NCI-H748 (cell line): ENCODE measurements at regions not wholly inside any gene's neighbourhood (a gene's known extent, or its start where the extent isn't known, plus 50 kb on each side); places are given as distances from the start of the nearest gene placed in this dataset.
A peak's percentile ranks its signal among the peaks of the same experiment; 100 is the strongest.

Source experiments
- DNase-seq: peaks from one replicate; lab custom pipeline; 2025; ENCODE audit not compliant: unreplicated experiment; lab: John Stamatoyannopoulos, UW

GRCh38 chr4:177047070-177047850 is 254.5 kb upstream of the VEGFC start:
- peak; percentile 67 for DNase-seq

GRCh38 chr4:177047851-177048174 is 255.1 kb upstream of the VEGFC start:
- DNase-seq, result no peak

DNA sequence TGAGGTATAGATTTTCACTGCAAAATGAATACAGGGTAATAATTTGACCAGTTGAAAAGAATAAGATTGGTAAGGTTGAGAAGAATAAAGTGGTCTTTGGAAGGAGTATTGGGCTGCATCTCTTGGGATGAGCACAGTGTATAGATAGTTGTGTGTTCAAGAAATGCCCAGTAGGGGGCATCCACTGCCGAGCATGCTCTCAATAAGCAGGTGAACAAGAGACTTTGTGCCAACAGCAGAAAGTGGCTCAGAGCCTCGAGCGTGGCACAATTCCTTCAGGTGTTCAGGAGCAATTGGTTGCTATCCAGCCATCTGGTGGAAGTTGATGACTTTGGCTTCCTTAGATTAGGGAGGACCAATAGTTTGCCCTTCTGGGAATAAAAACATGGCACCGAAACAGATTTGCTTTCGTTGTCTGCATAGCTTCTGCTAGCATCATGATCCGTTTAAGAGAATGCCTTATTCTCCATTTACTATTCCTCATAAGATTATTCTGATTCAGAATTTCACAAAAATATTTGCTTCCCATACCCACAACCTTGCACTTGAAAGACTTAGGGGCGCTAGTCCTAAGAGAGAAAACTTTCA is 258.1 kb upstream of the NEIL3 start:
- peak; percentile 70 for DNase-seq

- no peak for DNase-seq
These were observed 257.3 kb upstream of the NEIL3 start for GRCh38 chr4:177052211-177052934.

DNA sequence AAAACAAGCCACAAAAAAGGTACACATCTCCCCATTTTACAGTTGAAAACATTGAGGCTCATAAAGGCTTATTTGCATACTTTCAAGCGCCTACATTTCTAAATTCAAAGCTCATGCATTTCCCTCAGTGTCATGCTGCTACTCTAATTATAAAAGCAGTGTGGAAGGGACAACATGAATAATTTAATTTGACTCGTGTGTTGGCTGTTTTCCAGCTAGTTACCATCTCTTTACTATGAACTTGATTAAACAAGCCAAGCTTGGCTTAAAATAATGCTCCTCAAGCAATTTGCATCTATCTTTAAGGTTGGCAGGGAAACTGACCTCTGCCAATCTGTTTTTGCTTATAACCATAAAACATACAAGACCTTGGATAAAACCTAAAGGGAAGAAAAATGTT is 252.5 kb upstream of the NEIL3 start:
- DNase-seq, result peak; percentile 22

DNA sequence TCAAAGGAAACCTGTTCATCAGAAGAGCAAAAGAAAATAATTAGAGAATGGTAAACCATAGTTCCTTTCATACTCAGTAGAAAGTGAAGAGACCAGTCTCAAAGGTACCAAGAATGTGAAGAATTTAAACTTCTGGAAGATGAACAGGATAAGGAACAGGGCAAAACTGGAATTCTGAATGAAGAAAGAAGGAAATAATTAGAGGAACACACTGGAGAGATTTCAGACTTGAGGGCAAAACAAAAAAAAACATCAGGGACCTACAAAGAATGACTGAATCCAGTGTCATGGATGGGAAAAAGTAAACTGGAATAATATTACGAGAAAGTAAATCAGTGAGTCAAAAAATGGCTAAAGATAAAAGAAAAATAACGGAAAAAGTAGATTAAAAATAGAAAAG is 245.6 kb upstream of the NEIL3 start:
- no peak for DNase-seq

DNA sequence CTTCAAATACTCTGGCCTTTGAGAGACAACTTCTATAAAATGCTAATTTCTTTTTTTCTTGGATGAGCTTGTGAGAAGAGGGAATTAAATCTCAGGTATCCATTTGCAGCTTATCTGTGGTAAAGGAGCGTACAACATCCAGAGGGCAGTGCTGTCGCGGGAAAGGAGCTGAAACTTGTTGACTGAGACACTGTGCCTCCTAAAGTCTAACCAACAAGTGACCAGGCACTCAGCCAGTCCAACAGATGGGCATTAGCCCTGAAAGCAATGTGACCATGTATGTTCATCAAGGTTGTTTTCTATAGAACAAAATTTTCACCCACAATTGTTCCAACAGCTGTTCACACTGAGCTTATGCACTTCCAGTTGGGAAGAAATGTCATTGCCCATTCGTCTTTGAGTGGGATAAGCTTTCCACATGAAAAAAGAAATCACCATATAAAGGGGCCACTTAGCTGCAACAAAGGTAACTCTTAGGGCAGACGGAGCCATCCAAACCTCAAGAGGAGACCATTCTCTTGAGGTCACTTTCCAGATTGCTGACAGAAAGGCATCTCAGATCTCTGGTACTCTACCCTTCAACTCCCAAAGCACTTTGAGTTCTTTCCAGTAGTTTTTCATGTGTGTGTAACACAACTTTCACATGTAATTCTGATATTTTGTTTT is 244.8 kb upstream of the NEIL3 start:
- peak; percentile 16 for DNase-seq

DNA sequence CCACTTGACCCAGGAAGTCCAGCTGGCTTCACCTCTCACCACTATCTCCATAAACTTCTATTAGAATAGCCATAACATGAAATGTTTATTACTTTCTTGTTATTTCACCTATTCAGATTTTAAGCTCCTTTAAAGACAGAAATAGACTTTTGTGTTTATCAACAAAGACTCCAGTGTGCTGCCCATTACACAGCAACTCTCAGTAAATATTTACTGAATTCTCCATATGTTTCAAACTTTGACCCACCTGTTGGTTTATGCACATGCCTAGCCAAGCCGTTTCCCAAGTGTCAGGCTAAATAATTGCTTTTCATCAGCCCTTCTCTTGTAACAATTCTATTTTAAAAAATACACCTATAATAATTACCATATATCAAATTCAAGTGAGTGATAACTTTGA is 242.9 kb upstream of the NEIL3 start:
- no peak for DNase-seq

DNA sequence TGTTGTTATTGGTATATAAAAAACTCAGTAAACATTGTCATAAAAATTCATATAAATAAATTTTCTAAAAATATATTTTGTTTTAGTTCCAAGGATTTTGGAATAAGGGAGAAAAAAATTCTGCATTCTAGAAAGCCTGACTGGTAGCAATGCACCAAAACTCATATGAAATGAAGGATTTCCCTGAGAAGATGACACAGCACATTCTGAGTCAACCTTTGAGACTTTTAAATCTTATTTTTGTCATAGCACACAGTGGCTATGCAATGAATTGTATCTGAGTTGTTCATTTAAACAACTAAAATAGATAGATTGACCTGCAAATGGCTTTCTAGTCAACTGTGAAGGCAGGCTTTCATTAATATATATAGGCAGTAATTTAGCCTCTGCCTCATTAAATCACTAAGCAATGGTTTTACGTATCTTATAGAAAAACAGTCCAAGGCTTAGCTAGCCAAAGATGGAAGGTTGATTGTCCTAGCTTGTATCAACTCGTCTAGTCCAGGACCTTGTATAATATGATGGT is 239.1 kb upstream of the NEIL3 start:
- no peak for DNase-seq

DNA sequence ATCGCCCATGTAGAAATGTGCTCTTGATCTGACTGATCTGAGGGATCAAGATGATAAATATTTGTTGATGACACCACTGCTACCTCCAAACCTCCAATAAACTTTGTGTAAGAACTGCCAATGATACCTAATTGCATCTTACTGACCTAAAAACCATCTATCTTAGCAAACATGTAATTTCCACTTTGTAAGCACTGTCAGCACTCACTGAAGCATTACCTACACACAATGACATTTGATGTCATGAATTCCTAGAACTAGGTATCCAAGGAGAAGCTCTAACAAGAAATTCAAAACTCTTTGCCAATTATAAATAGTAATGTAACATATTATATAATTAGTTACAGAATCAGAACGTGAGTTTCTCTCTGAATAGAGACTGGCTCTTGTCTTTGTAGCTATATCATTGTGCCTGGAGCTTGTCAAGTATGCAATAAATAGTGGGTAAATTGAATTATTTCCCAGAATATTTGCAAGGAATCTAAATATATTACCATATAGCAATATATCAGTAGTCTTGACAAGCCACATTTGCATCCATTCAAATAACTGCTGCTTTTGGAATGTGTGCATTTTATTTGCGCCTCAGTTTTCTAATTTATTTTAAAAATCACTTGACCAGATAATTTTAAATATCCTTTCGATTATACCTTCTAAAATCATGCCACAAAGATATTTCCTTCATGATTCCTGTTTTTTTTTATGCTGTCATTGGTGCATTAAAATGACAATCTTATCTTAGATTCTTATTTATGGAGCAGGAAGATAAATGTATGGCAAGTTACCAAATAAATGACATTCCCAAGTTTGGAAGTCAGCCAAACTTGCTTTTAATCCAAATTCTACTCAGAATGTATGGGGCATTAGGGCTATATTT is 232.3 kb upstream of the NEIL3 start:
- no peak for DNase-seq

GRCh38 chr4:177079327-177079726 is 230.3 kb upstream of the NEIL3 start:
- DNase-seq, result no peak

DNA sequence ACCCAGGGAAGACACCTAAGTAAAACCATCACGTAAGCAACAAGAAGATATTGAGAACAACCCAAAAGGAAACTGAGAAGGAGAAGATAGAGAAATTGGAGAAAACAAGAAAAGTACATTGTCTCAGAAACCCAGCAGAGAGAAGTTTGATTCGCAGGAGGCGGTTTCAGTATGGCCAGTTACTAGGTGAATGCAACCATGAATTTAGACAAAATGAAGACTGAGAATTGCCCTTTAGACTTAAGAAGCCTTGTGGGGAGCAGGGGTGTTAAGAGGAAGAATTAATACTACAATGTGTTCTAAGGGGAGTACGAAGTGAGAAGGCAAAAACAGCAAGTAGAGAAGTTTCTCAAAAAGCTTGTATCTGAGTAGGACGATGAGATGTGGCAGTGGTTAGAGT is 229.3 kb upstream of the NEIL3 start:
- no peak for DNase-seq

DNA sequence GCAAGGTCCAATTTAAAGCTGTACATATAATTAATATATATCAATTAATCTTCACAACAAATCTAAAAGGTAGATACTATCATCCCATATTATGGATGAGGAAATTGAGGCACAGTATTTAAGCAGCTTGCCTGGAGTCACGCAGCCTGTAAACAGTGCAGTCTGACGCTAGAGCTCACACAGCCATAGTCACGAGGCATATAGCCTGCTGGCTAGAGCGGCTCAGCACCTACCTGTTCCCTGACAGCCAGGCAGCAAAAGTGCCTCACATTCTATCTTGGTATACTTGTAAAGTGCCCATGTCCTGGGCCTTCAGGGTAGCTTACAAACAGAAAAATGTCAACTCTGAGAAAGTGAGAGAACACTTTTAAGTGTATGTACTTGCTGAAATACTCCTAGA is 222.6 kb upstream of the NEIL3 start:
- no peak for DNase-seq

DNA sequence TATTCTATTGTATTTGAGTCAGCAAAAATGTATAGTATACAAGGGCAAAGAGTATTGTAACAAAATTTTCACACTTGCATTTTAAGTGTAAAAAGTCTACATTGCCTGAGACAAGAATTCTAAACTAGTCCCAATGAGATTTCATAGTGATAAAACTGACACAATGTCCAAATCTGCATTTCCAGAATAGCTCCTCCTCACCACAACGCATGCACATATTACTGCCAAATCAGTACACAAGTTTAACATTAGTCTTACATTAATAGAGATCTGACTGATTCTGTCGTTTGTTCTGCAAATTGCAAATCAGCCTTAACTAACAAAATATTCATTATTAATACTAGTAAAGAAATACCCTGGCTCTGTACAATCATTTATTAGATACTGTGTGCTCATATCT is 222.2 kb upstream of the NEIL3 start:
- no peak for DNase-seq

DNA sequence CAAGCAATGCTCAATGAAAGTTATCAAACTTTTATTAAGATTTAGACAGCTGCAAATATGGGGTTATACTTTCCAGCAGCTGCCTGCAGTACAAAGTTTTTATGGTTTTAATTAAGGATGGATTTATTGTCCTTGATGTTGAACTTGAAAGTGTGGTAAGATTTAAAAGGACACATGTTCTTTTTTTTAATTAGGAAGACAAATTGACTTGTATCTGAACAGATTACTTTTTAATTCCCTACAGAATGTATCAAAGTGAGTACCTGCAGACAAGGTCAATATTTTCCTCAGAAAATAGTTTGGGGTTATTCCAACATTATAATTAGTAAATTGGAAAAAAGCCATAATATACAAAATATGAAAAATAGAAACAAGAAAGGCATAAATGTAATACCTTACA is 218.2 kb upstream of the NEIL3 start:
- no peak for DNase-seq

DNA sequence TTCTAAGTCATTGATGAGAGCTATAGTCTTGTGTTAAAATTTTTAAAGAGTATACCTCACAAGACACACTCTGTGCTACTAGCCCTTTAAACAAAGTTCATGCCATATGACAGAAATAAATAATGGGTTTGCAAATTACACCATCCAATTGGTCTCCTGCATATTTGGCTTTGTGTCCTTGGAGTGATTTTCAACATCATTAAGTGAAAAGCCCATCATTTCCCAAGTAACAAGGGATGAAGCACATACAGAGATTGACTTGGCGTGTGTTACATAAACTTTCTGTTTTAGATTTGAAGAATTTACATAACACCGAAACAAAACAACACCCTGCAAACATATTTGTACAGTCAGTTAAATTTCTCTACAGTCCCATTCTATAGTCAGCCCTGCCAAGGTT is 216.9 kb upstream of the NEIL3 start:
- peak; percentile 9 for DNase-seq

DNA sequence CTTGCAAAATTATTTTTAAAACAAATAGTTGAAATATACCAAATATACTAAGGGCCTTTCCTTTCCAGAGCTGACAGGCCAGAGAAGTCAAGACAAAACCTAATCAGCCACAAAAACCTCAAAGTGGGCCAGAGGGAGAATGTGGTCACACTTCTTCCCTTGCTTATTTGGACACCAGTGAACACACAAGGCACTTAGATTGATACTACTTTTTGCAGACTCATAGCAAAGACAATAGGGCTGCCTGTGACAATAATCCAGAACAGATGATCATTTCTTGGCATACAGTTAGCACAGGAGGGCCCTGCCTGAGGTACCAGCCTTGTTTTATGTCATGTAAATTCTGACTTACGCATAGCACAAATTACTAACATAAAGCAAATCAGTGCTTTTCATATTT is 215.7 kb upstream of the NEIL3 start:
- DNase-seq, result no peak

GRCh38 chr4:177097291-177097690 is 212.4 kb upstream of the NEIL3 start:
- no peak for DNase-seq

DNA sequence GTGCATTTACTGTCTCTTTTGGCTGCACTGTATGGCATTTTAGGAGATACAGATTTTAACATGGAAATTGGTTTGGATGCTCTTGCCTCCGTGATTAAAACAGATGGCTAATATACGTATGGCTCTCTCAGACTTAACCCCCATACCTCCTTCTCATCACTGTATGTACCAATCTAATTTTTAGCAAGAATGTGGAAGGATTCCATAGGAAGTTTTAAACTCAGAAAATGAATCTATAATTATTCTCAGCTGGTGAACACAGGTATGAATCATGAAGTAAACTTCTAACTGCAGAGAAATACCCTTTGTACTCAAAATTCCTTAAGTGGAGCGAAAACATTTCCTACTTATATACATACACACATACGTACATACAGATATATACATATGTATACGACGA is 210.5 kb upstream of the NEIL3 start:
- no peak for DNase-seq

DNA sequence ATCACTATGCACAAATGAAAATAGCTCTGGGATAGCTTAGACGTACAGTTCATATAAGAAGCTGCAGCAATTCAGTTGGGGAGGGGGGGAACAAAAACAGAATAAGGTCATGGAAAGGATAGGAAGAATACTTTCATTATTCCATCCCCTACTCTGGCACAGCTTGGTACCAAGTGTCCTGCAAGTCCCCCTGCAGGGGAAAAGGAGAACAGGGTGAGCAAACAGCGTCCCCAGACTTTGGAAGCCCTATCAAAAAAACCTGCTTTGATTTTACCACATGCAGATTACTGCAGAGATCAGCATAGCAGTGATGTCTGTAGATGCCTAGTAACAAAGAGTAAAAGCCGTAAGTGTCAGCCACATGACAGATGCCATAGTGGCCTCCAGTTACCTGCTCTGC is 209.4 kb upstream of the NEIL3 start:
- no peak for DNase-seq

DNA sequence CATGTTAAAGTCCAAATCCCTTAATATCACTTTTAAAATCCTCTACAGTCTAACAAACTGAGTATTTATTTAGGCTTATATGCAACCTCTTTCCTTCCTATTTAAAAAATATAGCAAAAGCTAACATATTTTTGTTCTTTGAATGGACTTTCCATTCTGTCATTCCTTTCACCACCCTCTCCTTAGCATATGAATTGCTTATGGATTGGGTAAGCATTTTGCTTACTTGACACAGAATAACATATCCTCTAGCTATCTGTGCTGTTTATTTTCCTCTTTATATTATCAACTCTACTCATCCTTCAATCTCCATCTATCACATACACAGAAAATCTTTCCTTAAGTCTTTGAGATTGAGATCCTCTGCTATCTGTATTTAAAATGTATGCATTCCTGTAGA is 206.1 kb upstream of the NEIL3 start:
- DNase-seq, result no peak
